ENCODE measurements at regions not wholly inside any gene's neighbourhood (a gene's known extent, or its start where the extent isn't known, plus 50 kb on each side); places are given as distances from the start of the nearest gene placed in this dataset.

- DNase-seq = no peak
- H3K9me3 ChIP-seq (replicated peaks in 1 of 3) = no peaks in the 10 kb centered on the region
- H3K27me3 ChIP-seq = no peaks in the 10 kb centered on the region
- H3K27ac ChIP-seq = no peak overlapping the region
- WGBS, 4 donors = 77 to 89% (median 81%) methylated on average over 3 of the region's 3 CpGs
- TF ChIP-seq POLR2A (IDR thresholded peaks at IDR 0.05) (no peak), CTCF (IDR thresholded peaks at IDR 0.05) (no peak)
- intact Hi-C loops (cut with DNase I) = no loop called here
- H3K4me3 ChIP-seq = no peak overlapping the region
- H3K36me3 ChIP-seq (replicated peaks in 1 of 2) = no peaks in the 10 kb centered on the region
- no peaks in the 10 kb centered on the region for H3K4me1 ChIP-seq (replicated peaks in 1 of 2)
Measured at GRCh38 chr12:84745127-84745526, 167.5 kb downstream of the SLC6A15 start.

- no peak for DNase-seq
- Histone ChIP-seq H3K4me3 (no peak overlapping the region), H3K27me3 (no peaks in the 10 kb centered on the region), H3K9me3 (replicated peaks in 1 of 3) (no peaks in the 10 kb centered on the region), H3K36me3 (replicated peaks in 1 of 2) (no peaks in the 10 kb centered on the region), H3K27ac (no peak overlapping the region), H3K4me1 (replicated peaks in 1 of 2) (no peaks in the 10 kb centered on the region)
- intact Hi-C loops (cut with DNase I) = no loop called here
- 74 to 81% (median 79%) methylated on average over 3 of the region's 3 CpGs for WGBS, 4 donors
- TF ChIP-seq POLR2A (IDR thresholded peaks at IDR 0.05) (no peak), CTCF (IDR thresholded peaks at IDR 0.05) (no peak)
Measured at GRCh38 chr12:84741692-84742091, 170.9 kb downstream of the SLC6A15 start.

GRCh38 chr12:84741031-84741430, 171.6 kb downstream of the SLC6A15 start:
- Histone ChIP-seq H3K36me3 (replicated peaks in 1 of 2) (no peaks in the 10 kb centered on the region), H3K27me3 (no peaks in the 10 kb centered on the region), H3K4me3 (no peak overlapping the region), H3K9me3 (replicated peaks in 1 of 3) (no peaks in the 10 kb centered on the region), H3K4me1 (replicated peaks in 1 of 2) (no peaks in the 10 kb centered on the region), H3K27ac (no peak overlapping the region)
- DNase-seq = no peak
- no peak for TF ChIP-seq POLR2A (IDR thresholded peaks at IDR 0.05)
- TF ChIP-seq CTCF (IDR thresholded peaks at IDR 0.05) = no peak
- intact Hi-C loops (cut with DNase I) = no loop called here
- WGBS, 4 donors = 50 to 62% (median 59%) methylated on average over 1 of the region's 1 CpG

GRCh38 chr12:84740602-84741001, 172.0 kb downstream of the SLC6A15 start:
- Histone ChIP-seq H3K9me3 (replicated peaks in 1 of 3) (no peaks in the 10 kb centered on the region), H3K4me1 (replicated peaks in 1 of 2) (no peaks in the 10 kb centered on the region), H3K36me3 (replicated peaks in 1 of 2) (no peaks in the 10 kb centered on the region), H3K27me3 (no peaks in the 10 kb centered on the region), H3K4me3 (no peak overlapping the region), H3K27ac (no peak overlapping the region)
- TF ChIP-seq POLR2A (IDR thresholded peaks at IDR 0.05) (no peak), CTCF (IDR thresholded peaks at IDR 0.05) (no peak)
- DNase-seq = no peak
- intact Hi-C loops (cut with DNase I) = no loop called here
- 71 to 80% (median 79%) methylated on average over 3 of the region's 3 CpGs for WGBS, 4 donors

Measured in adrenal gland (tissue), 9 donors.